HCT116 (cell line): ENCODE measurements at regions not wholly inside any gene's neighbourhood (a gene's known extent, or its start where the extent isn't known, plus 50 kb on each side); places are given as distances from the start of the nearest gene placed in this dataset.

Source experiments
- ATAC-seq: fragments of 200-7000 bp; cut with Tn5 transposase; 2 replicates; pipeline ENCODE4 v1.9.1; 2020; ENCODE audit warnings: mild to moderate bottlenecking, moderate library complexity
- BruUV-seq: library from RNA; stranded (reverse); fragments of 400-500 nt; replicated peaks from 2 replicates; lab custom pipeline; 2021; lab: Mats Ljungman, UMichigan
- CTCF ChIA-PET: fragments of 300-600 bp; sonication (Branson Sonifier 250); formaldehyde crosslinking; loops from one replicate; lab custom pipeline; 2021; ENCODE audit warnings: antibody characterized with exemption; lab: Charles Lee
- POLR2A ChIA-PET: fragments of 300-600, 350-600 bp; sonication (Branson Sonifier 250); formaldehyde crosslinking; loops from one replicate; lab custom pipeline; 2021; ENCODE audit warnings: antibody characterized with exemption; lab: Charles Lee
- RAD21 ChIA-PET, 2 experiments: fragments of 300-600 bp; sonication (Branson Sonifier 250); formaldehyde crosslinking; loops; one replicate each; lab custom pipeline; 2023; ENCODE audit warnings: low total read pairs in 2 of 2; ENCODE audit not compliant: uncharacterized antibody in 2 of 2, unreplicated experiment in 2 of 2, low non-redundant PET in 1 of 2; lab: Charles Lee
- DNase-seq: peaks from one replicate; pipeline ENCODE4 v3.0.0-alpha.2; 2010; ENCODE audit warnings: low read depth, low spot score
- H2AFZ ChIP-seq: fragments of 200-600 bp; shearing (Covaris generic), sonication (generic); 2 replicates; pipeline ENCODE4 v1.6.1; 2017; ENCODE audit warnings: low read depth, mixed run types, mixed read lengths, antibody characterized with exemption, low read length; ENCODE audit not compliant: poor library complexity, severe bottlenecking
- H3K27ac ChIP-seq: 2 replicates; pipeline ENCODE4 v1.5.1; 2012; ENCODE audit warnings: low read depth, low read length
- H3K27me3 ChIP-seq: fragments of 200-600 bp; sonication (generic); 2 replicates; pipeline ENCODE4 v1.6.1; 2016; ENCODE audit warnings: mixed run types, low read length, mixed read lengths; ENCODE audit not compliant: insufficient read depth
- H3K36me3 ChIP-seq, 2 experiments: fragments of 200-500 bp in 1 of 2; fragments of 200-600 bp in 1 of 2; sonication (Bioruptor generic) in 1 of 2; sonication (generic) in 1 of 2; 2 replicates each; pipeline versions ENCODE4 v1.5.1 to v1.6.1; 2014 to 2016; ENCODE audit warnings: low read length in 2 of 2, inconsistent platforms in 1 of 2, mixed read lengths in 1 of 2, mixed run types in 1 of 2; ENCODE audit not compliant: insufficient read depth in 2 of 2, control insufficient read depth in 1 of 2
- H3K4me1 ChIP-seq, 2 experiments: fragments of 200-600 bp in 1 of 2; sonication (generic) in 1 of 2; 2 replicates each; pipeline versions ENCODE4 v1.5.1 to v1.6.1; 2012 to 2017; ENCODE audit warnings: low read length in 2 of 2, inconsistent platforms in 1 of 2, mild to moderate bottlenecking in 1 of 2, mixed read lengths in 1 of 2, mixed run types in 1 of 2, moderate library complexity in 1 of 2; ENCODE audit not compliant: insufficient read depth in 2 of 2, control insufficient read depth in 1 of 2
- H3K4me2 ChIP-seq: fragments of 200-600 bp; sonication (generic); 2 replicates; pipeline ENCODE4 v1.6.1; 2017; ENCODE audit warnings: mixed run types, low read length, mixed read lengths
- H3K4me3 ChIP-seq, 2 experiments: fragments of 200-600 bp in 1 of 2; sonication (generic) in 1 of 2; replicated peaks in 1 of 2; 2 replicates each; pipeline ENCODE4 v1.5.1; 2011 to 2016; ENCODE audit warnings: low read length in 2 of 2, control low read depth in 1 of 2, low read depth in 1 of 2, mild to moderate bottlenecking in 1 of 2, mixed read lengths in 1 of 2, mixed run types in 1 of 2
- H3K79me2 ChIP-seq: fragments of 200-600 bp; sonication (generic); 2 replicates; pipeline ENCODE4 v1.6.1; 2017; ENCODE audit warnings: mild to moderate bottlenecking, mixed run types, low read length, moderate library complexity, mixed read lengths; ENCODE audit not compliant: insufficient read depth
- H3K9ac ChIP-seq: fragments of 200-600 bp; sonication (generic); 2 replicates; pipeline ENCODE4 v1.6.1; 2016; ENCODE audit warnings: low read length, mixed read lengths
- H3K9me2 ChIP-seq: fragments of 200-600 bp; sonication (generic), shearing (Covaris generic); 2 replicates; pipeline ENCODE4 v1.6.1; 2017; ENCODE audit warnings: mixed run types, mild to moderate bottlenecking, moderate library complexity; ENCODE audit not compliant: insufficient read depth
- H3K9me3 ChIP-seq, 2 experiments: fragments of 200-500 bp in 1 of 2; fragments of 200-600 bp in 1 of 2; sonication (Bioruptor generic) in 1 of 2; sonication (generic) in 1 of 2; 2 replicates each; pipeline ENCODE4 v1.6.1; 2014 to 2017; ENCODE audit warnings: low read length in 2 of 2, mixed read lengths in 2 of 2, inconsistent platforms in 1 of 2, low read depth in 1 of 2, mild to moderate bottlenecking in 1 of 2, mixed run types in 1 of 2, moderate library complexity in 1 of 2; ENCODE audit not compliant: control insufficient read depth in 1 of 2, insufficient read depth in 1 of 2
- H4K20me1 ChIP-seq: fragments of 200-600 bp; sonication (generic), shearing (Covaris generic); 2 replicates; pipeline ENCODE4 v1.6.1; 2017; ENCODE audit warnings: mixed run types, mild to moderate bottlenecking, moderate library complexity; ENCODE audit not compliant: insufficient read depth
- CEBPB ChIP-seq: IDR thresholded peaks from 2 replicates; pipeline ENCODE4 v1.6.1; 2012; ENCODE audit warnings: low read depth
- CTCF ChIP-seq, 3 experiments: fragments of 200-600 bp in 1 of 3; sonication (generic) in 1 of 3; IDR thresholded peaks in 2 of 3; conservative IDR thresholded peaks in 1 of 3; 2 replicates each; pipeline ENCODE4 v1.5.1; 2012 to 2017; ENCODE audit warnings: low read depth in 2 of 3, low read length in 2 of 3, antibody characterized with exemption in 1 of 3, borderline replicate concordance in 1 of 3, control low read depth in 1 of 3, mild to moderate bottlenecking in 1 of 3, mixed read lengths in 1 of 3, mixed run types in 1 of 3, moderate library complexity in 1 of 3; ENCODE audit not compliant: insufficient read depth in 1 of 3
- EZH2 ChIP-seq: fragments of 200-600 bp; sonication (generic); IDR thresholded peaks from 2 replicates; pipeline ENCODE4 v1.6.1; 2017; ENCODE audit warnings: antibody characterized with exemption, mixed run types
- EZH2phosphoT487 ChIP-seq: fragments of 200-600 bp; IDR thresholded peaks from 2 replicates; pipeline ENCODE4 v1.6.1; 2018; ENCODE audit warnings: antibody characterized with exemption, borderline replicate concordance
- FOSL1 ChIP-seq: IDR thresholded peaks from 2 replicates; pipeline ENCODE4 v1.6.1; 2012; ENCODE audit warnings: low read depth
- SIN3A ChIP-seq: IDR thresholded peaks from 2 replicates; pipeline ENCODE4 v1.6.1; 2012; ENCODE audit warnings: low read depth
- SP1 ChIP-seq: IDR thresholded peaks from 2 replicates; pipeline ENCODE4 v1.6.1; 2012; ENCODE audit warnings: low read depth
- ZNF274 ChIP-seq: fragments of 200-500 bp; sonication (Bioruptor generic); IDR thresholded peaks from 2 replicates; pipeline ENCODE4 v1.6.1; 2014; ENCODE audit warnings: mild to moderate bottlenecking, low read depth, low read length, inconsistent platforms
- intact Hi-C: fragments of 100-400 bp; cut with micrococcal nuclease; formaldehyde crosslinking; loops from 2 replicates; pipeline ENCODE4 v1.10.0; 2022
- TF ChIP-seq, protein P1 (sequence below): IDR thresholded peaks from 2 replicates; pipeline ENCODE4 v1.6.1; 2012
- TF ChIP-seq, protein P2 (sequence below): IDR thresholded peaks from 2 replicates; pipeline ENCODE4 v1.6.1; 2012
- TF ChIP-seq, protein P3 (sequence below): IDR thresholded peaks from 2 replicates; pipeline ENCODE4 v1.6.1; 2012; ENCODE audit warnings: low read depth

DNA sequence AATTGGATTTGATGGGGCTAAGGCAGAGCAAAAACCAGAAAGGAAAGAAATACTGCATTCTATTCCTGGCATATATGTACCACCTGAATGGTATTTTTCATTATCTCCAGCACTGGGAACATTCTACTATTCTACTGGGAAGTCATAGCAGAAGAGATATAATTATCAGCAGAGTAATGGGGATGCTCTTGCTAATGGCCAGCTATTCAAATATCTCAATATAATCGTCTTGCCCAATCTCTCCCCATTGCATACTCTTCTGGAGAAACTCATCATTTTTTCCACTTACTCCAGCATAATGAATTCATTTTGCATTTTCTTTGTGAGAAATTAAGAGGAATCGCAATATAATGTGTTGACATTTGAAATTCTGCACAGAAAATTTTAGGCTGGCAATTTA lies 1794.7 kb upstream of the PIK3C3 start:
- ChIA-PET CTCF (no interaction called here), RAD21 (no interaction called here), POLR2A (no interaction called here)
- no peaks in the 10 kb centered on the region for H3K9me2 ChIP-seq
- H3K4me1 ChIP-seq = no peaks in the 10 kb centered on the region
- H3K9ac ChIP-seq = no peak overlapping the region
- no peaks in the 10 kb centered on the region for H3K79me2 ChIP-seq
- no peak overlapping the region for H3K27ac ChIP-seq
- intact Hi-C loops = no loop called here
- H3K27me3 ChIP-seq = no peaks in the 10 kb centered on the region
- H2AFZ ChIP-seq = no peak overlapping the region
- no peaks in the 10 kb centered on the region for H3K36me3 ChIP-seq
- no peak overlapping the region for H3K4me2 ChIP-seq
- BruUV-seq = no TSS peak
- peaks cover 0 to 3% of the 10 kb centered on the region in 2 experiments; a peak in 1 of 4 replicates for H3K9me3 ChIP-seq
- H3K4me3 ChIP-seq = no peak overlapping the region
- ATAC-seq = no peak
- no peak for TF ChIP-seq CTCF (IDR thresholded peaks at IDR 0.05 in 2 of 3, conservative IDR thresholded peaks at IDR 0.05 in 1 of 3; ENCODE audit: borderline replicate concordance in 1 of 3, insufficient read depth in 1 of 3, low read depth in 2 of 3, low read length in 2 of 3)
- TF ChIP-seq, protein P1, sequence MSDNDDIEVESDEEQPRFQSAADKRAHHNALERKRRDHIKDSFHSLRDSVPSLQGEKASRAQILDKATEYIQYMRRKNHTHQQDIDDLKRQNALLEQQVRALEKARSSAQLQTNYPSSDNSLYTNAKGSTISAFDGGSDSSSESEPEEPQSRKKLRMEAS = no peak
- TF ChIP-seq, protein P2, sequence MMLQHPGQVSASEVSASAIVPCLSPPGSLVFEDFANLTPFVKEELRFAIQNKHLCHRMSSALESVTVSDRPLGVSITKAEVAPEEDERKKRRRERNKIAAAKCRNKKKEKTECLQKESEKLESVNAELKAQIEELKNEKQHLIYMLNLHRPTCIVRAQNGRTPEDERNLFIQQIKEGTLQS = no peak
- TF ChIP-seq ZNF274 = no peak
- no peak for TF ChIP-seq CEBPB
- TF ChIP-seq SP1 = no peak
- TF ChIP-seq FOSL1 = no peak
- no peak for TF ChIP-seq SIN3A
- TF ChIP-seq EZH2phosphoT487 = no peak
- TF ChIP-seq EZH2 = no peak
- TF ChIP-seq, protein P3, sequence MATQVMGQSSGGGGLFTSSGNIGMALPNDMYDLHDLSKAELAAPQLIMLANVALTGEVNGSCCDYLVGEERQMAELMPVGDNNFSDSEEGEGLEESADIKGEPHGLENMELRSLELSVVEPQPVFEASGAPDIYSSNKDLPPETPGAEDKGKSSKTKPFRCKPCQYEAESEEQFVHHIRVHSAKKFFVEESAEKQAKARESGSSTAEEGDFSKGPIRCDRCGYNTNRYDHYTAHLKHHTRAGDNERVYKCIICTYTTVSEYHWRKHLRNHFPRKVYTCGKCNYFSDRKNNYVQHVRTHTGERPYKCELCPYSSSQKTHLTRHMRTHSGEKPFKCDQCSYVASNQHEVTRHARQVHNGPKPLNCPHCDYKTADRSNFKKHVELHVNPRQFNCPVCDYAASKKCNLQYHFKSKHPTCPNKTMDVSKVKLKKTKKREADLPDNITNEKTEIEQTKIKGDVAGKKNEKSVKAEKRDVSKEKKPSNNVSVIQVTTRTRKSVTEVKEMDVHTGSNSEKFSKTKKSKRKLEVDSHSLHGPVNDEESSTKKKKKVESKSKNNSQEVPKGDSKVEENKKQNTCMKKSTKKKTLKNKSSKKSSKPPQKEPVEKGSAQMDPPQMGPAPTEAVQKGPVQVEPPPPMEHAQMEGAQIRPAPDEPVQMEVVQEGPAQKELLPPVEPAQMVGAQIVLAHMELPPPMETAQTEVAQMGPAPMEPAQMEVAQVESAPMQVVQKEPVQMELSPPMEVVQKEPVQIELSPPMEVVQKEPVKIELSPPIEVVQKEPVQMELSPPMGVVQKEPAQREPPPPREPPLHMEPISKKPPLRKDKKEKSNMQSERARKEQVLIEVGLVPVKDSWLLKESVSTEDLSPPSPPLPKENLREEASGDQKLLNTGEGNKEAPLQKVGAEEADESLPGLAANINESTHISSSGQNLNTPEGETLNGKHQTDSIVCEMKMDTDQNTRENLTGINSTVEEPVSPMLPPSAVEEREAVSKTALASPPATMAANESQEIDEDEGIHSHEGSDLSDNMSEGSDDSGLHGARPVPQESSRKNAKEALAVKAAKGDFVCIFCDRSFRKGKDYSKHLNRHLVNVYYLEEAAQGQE = no peak
- no peaks in the 10 kb centered on the region for H4K20me1 ChIP-seq
- no peak for DNase-seq
